DND-41 (cell line): ENCODE measurements at regions not wholly inside any gene's neighbourhood (a gene's known extent, or its start where the extent isn't known, plus 50 kb on each side); places are given as distances from the start of the nearest gene placed in this dataset.

Source experiments
- CTCF ChIP-seq: IDR thresholded peaks from 2 replicates; pipeline ENCODE4 v1.5.1; 2012; ENCODE audit warnings: borderline replicate concordance, low read length, moderate library complexity, mild to moderate bottlenecking; ENCODE audit not compliant: poor library complexity, severe bottlenecking; ENCODE audit errors: extremely low read depth
- EZH2 ChIP-seq: IDR thresholded peaks from 3 replicates; pipeline ENCODE4 v1.6.1; 2012; ENCODE audit warnings: borderline replicate concordance, low read depth, mild to moderate bottlenecking, moderate library complexity, low read length, inconsistent platforms; ENCODE audit not compliant: severe bottlenecking

GRCh38 chr18:38670486-38670885 lies 1104.9 kb upstream of the CELF4 start:
- TF ChIP-seq CTCF: no peak
- TF ChIP-seq EZH2: no peak
